ENCODE measurements at regions not wholly inside any gene's neighbourhood (a gene's known extent, or its start where the extent isn't known, plus 50 kb on each side); places are given as distances from the start of the nearest gene placed in this dataset.

DNA sequence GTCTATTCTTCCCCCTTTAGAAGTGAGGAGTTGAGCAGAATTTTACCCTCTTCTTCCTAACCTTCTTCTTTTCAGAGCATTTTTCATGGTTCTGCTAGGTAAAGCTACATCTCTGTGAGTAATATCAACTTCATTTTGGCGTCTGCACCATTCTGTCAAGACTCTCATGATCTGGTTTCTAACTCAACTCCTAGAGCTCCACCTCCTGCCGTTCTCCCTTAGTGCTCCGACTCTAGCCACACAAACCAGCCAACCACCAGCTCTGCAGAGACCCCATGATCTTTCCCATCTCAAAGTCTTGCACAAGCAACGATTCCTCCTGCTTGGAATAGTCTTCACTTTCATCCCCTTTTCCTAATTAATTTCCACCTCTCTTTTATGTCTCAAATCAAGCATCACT lies 193.9 kb upstream of the TMC3 start:
- TF ChIP-seq, protein P1, sequence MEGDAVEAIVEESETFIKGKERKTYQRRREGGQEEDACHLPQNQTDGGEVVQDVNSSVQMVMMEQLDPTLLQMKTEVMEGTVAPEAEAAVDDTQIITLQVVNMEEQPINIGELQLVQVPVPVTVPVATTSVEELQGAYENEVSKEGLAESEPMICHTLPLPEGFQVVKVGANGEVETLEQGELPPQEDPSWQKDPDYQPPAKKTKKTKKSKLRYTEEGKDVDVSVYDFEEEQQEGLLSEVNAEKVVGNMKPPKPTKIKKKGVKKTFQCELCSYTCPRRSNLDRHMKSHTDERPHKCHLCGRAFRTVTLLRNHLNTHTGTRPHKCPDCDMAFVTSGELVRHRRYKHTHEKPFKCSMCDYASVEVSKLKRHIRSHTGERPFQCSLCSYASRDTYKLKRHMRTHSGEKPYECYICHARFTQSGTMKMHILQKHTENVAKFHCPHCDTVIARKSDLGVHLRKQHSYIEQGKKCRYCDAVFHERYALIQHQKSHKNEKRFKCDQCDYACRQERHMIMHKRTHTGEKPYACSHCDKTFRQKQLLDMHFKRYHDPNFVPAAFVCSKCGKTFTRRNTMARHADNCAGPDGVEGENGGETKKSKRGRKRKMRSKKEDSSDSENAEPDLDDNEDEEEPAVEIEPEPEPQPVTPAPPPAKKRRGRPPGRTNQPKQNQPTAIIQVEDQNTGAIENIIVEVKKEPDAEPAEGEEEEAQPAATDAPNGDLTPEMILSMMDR (IDR thresholded peaks at IDR 0.05; ENCODE audit: borderline replicate concordance, extremely low read depth, low read length, poor library complexity, severe bottlenecking) = no peak
- no peak for TF ChIP-seq EZH2 (IDR thresholded peaks at IDR 0.05; ENCODE audit: borderline replicate concordance, low read depth, low read length, severe bottlenecking)

Data from DND-41 (cell line).